GM19239 (cell line): ENCODE measurements at regions not wholly inside any gene's neighbourhood (a gene's known extent, or its start where the extent isn't known, plus 50 kb on each side); places are given as distances from the start of the nearest gene placed in this dataset.

ENCODE experiments used
- DNase-seq: peaks from one replicate; pipeline ENCODE4 v3.0.0; 2011; ENCODE audit warnings: low spot score; ENCODE audit not compliant: insufficient read length
- FAIRE-seq: peaks from 2 replicates; lab custom pipeline; 2011; peaks lifted over from hg19 to GRCh38; lab: Jason Lieb, UNC

DNA sequence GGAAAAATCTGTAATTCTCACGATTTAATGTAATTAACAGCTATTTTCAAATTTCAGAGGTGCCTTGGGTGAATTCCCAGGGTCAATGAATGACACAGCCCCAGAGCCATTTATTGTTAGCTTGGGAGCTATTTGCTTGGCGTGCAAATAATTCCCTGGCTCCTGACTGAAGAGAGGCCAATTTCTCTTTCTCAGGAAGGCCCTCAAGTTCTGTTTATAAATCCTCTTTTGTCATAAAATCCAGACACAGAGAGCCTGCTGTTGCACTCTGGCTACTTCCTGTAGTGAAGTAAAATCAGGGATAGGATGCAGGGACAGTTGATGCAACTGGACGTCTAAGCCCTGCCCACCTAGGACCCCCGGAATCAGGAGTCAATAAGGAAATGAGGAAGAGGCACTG is 154.3 kb downstream of the TMX1 start:
- no peak for DNase-seq
- no peak for FAIRE-seq

DNA sequence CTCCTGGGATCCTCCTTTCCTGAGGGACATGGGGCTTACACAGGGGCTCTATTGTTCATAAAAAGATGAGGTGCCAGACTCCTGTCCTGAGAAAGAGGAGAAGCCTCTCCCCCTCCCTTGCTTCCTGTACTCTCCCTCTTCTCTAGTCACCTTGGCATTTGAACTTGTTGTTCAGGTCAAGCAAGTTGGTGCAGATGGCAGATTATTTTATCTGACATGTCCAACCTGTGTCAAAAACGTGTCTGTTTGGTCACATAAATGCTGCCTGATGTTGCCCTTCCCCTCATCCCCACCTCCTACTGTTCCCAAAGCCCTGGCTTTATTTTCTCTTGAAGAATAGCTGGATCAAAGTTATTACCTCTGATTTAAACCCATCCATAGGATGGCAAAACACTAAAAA is 154.8 kb downstream of the TMX1 start:
- FAIRE-seq (no peak), DNase-seq (no peak)

DNA sequence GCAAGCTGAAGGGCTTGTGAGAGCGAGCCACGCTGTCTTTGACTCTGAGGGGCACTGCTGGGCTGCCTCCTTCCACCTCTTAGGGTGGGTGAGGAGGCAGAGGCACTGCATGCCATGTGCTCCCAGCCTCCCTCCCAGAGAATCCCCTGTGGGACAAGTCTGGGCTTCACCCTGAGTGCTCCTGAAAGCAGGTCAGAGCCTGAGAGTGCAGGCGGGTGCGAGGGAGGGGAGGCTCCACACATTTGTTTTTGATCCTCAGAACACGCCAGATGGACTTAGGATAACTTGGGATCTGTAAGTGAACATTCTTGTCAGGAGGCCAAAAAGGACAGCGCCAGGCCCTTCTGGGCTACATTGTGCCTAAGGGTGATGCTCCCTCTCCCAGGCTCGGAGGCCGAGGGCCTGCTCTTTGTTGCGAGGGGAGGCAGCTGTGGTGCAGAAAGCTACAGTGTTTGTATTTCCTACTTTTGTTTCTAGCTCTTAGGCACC is 155.4 kb downstream of the TMX1 start:
- DNase-seq (no peak), FAIRE-seq (no peak)

DNA sequence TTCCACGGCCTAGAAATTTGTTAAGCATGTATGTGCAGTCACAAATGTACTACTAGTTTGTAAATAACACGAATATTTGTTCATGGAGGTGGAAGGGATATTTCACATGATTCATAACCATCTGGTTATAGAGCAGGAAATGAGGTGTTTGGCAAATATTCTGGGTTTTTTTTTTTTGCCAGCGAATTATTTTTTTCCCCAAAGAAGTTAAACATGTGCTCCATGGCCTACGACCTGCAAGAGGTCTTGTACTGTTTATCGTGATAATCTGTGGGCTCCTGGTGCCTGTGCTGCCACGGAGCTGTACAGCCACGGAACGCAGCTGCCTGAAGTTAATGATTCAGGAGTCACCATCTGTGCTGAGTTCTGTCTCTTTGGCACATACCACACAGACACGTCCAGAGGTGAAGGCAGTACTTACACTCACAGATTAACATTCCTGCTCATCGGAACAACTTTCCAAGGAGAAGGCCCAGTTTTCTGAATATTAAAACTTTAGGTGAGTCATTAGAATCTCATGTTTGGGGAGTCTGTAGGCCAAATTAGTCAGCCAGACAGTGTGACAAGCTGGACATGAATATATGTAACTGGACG is 156.3 kb downstream of the TMX1 start:
- FAIRE-seq (no peak), DNase-seq (no peak)

DNA sequence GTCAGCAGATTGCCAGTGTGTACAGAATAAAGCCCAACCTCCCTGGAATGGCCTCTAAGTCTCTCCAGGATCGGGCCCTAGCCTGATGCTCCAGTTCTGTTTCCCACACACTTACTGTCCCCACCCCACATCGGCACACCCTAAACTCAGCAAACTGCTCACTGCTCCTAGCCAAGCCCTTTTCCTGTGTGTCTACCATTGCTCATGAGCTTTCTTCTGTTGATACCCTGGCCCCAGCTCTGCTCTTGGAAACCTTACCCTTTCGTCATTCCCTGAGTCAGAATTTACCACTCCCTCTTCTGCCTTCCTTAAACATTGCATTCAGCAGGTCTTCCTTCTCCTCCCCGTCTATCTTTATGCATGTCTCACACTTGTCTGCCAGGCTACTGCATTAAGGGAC is 158.9 kb downstream of the TMX1 start:
- DNase-seq (no peak), FAIRE-seq (no peak)

DNA sequence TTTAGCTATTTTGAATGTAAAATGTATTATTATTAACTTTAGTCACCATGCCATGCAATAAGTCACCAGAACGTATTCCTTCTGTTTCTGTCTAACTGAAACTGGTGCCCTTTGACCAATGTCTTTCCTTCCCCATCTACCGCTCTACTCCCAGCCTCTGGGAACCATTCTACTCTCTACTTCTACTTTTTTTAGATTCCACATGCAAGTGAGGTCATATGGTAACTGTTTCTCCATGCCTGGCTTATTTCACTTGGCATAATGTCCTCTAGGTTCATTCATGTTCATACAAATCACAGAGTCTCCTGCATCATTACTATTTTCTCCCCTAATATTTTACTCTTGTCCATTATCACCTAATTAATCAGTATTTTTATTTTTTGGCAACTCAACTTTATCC is 160.1 kb downstream of the TMX1 start:
- no peak for FAIRE-seq
- no peak for DNase-seq

DNA sequence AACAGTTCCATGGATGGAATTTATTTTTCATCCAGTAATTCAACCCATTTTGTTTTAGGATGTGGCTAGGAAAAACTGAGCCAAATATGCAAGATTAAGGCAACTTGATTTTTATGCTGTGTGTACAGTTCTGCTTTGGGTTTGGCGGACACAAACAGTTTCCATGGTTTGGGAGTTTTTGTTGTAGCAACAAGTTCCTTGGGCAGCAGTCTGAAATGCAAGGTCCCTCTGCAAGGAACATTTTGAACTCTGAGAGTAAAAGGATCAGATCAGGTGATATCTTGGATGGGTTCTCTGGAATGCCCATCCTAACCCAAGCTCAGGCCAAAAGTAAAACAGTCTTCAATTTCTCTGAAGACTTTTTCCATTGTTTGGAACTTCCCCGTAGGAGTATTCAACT is 161.2 kb downstream of the TMX1 start:
- no peak for FAIRE-seq

DNA sequence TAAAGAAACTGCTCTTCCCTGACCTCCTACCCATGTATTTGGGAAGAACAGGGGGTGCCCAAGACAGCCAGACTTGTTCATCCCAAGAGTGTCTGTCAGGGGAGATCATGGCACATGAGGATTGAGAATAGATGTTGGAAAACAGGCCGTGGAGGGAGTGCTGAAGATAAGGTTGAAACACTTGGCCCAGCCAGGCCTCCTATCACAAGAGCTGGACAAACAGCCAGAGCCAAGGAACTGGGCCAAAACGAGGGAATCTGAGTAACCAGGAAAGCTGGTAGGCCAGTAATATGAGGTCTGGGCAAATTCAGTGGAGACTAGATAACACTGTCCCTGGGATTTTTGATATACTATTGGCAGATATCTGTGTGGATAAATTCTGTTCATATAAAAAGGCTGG is 161.7 kb downstream of the TMX1 start:
- DNase-seq (no peak), FAIRE-seq (no peak)

More for the DNA sequence above, 161.2 kb downstream of the TMX1 start:
- DNase-seq = no peak

DNA sequence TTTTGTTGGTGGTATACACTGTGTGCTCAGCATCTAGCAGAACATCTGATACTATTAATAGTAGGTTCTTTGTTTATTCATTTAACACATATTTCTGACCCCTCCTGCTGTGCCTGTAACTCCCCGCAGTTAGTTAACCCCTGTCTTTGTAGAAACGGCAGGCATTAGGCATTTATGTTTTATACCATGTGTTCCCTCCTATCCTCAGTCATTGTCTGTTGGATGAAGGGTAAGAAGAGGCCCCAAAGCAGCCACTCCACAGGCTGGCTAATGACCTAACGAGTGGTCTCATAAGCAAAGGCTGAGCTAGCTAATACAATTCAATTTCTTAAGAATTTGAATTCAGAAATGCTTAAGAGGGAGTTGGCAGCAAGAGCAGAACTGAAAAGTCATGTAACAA is 170.8 kb downstream of the TMX1 start:
- FAIRE-seq = no peak
- DNase-seq = no peak

DNA sequence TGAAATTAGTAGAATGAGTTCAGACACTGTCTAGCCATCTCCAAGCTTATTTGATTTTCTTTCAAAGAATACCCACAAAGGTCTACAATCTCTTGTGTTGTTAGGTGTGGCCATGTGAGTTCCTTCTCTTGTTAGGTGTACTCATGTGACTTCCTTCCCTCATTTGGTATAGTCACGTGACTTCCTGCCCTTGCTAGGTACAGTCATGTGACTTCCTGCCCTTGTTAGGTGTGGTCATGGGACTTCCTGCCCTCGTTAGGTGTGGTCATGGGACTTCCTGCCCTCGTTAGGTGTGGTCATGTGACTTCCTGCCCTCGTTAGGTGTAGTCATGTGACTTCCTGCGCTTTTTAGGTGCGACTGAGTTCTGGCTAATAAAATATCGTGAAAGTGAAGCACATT is 179.6 kb downstream of the TMX1 start:
- FAIRE-seq = no peak

DNA sequence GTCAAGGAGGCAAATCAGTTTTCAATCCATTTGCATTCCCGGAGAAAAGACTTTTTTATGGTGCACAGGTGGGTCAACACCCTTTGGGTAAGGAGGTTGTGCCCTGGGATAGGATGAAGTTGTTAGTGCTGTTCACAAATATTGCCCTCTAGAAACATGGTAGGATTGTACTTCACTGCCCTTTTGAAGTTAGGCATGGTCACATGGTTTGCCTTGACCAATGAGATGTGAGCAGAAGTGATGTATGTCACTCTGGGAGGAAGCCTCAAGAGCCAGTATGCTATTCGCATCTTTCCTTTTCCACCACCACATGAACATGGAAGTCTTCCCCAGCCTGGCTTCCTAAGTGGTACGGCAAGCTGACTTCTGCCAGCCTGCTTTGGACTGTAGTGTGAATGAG is 182.7 kb downstream of the TMX1 start:
- no peak for FAIRE-seq
- no peak for DNase-seq

More for the DNA sequence above, 179.6 kb downstream of the TMX1 start:
- no peak for DNase-seq

DNA sequence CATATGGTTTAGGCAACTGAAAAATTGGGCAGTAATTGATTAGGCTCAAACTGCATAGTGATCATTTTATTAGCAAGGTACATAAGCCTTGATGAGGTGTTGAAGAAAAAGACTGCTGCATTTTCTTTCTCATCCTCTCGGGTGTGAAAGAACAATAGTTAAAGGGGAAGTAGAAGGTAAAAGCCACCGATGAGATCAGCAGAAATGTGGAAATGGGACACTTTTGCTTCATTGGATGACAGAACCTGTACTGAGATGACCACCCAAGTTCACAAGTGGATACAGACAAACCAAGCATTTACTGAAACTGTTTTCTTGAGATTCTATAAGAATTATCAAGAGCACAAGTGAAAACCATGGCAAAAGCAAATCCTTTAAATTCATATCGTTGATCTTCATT is 184.0 kb downstream of the TMX1 start:
- DNase-seq (no peak), FAIRE-seq (no peak)

DNA sequence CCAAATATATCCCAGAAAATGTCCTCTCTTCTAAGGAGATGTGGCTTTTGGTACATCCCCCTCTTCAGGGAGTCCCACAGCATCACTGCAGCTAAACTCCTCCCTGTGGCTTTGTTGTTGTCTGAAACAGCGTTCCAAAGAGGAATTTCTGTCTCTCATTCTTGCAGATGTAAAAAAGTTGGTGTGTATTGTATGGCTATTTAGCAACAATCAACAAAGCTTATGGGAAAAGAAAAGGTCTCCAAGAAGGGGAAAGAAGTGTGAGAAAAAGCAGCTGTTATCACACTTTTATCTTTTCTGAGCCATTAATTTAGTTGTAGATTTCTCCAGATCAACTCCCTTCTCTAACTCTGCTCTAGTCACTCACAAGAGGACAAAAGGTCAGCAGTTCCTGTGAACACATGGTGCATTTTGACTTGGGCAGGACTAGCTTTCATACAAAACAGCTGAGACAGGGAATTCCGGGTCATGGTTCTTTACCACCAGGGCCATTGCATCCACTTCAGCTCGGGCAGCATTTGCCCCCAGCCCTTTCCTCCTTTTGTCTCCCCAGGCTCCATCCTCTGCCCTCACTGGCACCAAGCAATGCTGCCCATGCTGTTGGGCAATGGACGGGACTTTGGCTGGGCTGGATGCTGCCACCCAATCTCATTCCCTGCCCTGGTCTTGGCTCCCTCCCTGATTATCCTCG is 184.7 kb downstream of the TMX1 start:
- no peak for FAIRE-seq
- DNase-seq = no peak

DNA sequence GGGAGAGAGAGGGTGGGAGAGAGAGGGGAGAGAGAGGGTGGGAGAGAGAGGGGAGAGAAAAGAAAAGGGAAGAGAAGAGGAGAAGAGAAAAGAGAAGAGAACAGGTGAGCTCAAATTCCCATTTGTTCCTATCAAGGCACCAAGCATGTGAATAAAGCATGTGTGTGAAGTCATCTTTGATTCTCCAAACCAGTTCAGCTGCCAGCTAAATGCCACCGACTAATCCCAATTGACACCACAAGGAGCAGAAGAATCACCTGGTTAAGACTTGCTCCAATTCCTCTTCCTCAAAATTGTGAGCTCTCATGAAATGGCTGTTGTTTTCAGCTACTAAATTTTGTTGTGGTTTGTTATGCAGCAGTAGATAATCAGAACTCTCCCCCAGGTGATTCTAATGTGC is 188.9 kb downstream of the TMX1 start:
- FAIRE-seq = peak; percentile 66
- no peak for DNase-seq

DNA sequence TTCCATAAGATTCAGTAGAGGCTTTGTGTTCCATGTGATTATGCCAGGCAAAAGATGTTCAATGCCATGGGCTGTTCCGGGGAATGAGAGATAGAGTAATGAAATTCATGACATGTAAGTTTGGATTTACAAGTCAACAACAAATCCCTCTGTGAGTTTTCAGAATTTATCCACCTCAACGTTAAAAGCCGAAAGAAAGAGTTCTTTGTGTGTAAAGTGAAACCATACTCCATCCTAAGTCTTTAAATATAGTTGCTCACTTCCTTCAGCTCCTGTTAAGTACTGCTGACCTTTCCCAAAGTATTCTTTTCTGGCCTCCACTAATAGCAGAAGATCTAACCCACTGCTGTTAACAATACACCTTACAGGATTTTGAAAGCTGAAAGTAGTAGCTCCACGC is 190.0 kb downstream of the TMX1 start:
- no peak for FAIRE-seq
- no peak for DNase-seq

DNA sequence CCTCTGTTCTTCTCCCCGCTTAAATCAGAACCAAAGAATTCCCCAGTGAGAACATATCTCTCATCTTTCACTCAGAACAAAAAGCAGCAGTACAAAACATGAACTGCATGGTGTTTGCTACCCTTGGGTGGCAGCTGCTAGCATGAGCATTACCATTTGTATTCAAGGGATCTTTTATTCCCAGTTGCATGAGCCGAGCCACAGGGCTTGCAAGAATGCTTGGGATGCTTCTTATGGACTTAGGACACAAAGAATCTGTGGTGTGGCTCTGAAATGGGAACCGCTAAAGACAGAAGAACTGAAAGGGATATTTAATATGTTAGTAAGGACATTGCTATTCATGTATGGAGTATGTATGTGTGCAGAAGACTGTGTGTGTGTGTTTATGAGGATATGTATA is 190.6 kb downstream of the TMX1 start:
- DNase-seq (no peak), FAIRE-seq (peak; percentile 83)

DNA sequence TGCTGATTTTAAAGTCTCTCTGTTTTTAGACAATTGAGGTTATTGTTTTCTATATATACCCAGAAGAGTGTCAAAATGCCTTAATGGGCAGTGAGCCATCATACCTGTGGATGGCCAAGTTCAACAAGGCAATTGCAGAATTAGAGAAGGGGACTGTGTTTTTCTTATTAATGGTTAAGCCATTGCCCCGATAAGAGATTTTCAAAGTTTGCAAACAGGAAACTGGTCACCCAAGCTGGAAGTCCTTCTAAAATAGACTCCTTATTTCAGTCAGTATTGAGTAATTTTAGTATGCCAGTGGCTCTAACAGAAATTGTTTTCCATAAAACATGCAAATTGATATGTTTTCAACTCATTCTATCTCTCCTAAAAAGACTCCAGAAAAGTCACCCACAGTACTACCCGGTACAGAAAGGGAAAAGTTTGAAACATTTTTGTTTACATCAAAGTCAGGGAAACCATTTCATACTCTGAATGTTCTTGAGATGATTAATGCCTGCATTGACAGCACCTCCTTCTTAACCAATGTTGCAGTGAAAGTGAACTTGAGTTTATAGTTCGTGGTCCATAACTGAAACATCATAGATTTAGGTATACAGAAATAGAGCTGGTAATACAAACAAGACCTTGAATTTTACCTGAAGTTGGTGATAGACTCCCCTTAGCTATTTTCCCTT is 191.1 kb downstream of the TMX1 start:
- peak; percentile 92 for FAIRE-seq

DNA sequence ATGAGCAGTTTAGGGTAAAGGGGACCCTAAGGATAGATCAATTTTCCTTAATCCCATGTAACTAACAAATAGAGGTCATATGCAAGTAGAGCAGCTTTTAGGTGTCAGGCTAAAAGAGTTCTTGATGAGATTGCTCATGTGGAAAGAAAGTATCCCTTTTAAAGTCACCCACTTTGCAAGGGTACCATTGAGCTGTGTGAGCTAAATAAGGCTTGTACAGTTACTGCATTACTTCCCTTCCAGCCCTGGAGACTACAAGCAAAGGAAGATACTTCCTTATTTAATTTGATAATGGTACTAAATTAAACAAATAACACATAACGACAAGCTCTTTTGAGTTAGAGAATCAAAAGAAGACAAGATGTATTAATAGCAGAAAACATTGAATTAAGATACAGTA is 191.7 kb downstream of the TMX1 start:
- no peak for DNase-seq

More for the DNA sequence above, 191.1 kb downstream of the TMX1 start:
- DNase-seq = no peak

DNA sequence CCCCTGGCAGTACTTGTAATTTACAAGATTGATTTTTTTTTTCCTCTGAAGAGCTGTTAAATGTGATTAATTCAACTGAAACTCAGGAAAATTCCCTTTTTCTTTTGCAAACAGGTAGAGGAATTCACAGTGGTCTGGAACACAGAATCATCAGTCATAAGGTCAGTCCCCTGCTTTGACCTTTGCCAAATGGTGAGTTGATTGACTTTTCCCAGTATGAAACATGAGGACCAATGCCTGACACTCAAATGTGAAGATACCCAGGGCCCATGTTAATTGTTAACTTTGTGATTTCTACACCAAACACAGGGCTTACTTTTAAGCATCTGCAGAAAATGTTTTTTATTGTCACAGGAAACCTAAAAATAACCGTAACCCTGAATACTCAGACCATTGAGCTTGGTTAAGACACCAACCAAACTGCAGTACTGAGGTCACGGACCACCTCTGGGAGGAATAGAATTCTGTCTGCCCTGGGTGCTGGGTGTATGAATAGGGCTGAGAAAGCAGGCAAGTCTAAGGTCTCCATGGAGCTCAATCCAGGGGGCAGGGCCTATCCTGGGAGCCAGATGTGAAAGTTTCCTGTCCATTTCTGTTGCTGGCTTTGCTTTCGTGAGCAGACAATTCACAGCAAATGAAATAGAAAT is 192.4 kb downstream of the TMX1 start:
- peak; percentile 97 for FAIRE-seq
- DNase-seq = peak; percentile 22

More for the DNA sequence above, 191.7 kb downstream of the TMX1 start:
- no peak for FAIRE-seq

DNA sequence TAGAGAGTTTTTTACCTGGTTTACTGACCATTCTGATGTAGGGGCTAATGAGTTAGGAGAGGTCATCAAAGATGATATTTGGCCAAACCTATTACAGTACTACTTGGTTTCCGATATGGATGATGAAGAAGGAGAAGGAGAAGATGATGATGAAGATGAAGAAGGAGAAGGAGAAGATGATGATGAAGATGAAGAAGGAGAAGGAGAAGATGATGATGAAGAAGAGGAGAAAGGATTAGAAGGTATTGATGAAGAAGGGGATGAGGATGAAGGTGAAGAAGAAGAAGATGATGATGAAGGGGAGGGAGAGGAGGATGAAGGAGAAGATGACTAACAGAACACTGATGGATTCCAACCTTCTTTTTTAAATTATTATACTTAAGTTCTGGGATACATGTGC is 196.6 kb downstream of the TMX1 start:
- DNase-seq = no peak
- no peak for FAIRE-seq

DNA sequence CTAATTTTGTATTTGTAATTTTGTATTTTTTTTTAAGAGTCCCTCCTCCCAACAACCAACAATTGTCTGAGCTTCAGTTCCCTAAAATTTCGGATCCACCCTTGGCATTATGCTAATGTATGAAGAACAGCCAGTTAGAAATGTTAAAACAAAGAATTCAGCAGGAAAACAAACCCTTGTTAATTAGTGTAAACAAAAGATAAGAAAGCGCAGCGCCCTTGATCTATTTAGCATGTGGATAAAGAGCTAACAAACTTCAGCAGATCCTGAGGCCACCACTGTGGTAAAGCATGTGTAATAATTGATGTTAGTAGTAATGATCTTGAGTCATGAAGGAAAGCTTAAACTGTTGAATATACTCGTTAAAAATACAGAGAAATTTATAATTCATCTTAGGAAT is 199.8 kb downstream of the TMX1 start:
- DNase-seq = no peak
- no peak for FAIRE-seq
